NCI-H748 treated with DMSO at 0.1 percent for 48 hours (cell line): ENCODE measurements at regions not wholly inside any gene's neighbourhood (a gene's known extent, or its start where the extent isn't known, plus 50 kb on each side); places are given as distances from the start of the nearest gene placed in this dataset.
"Not testable (repeated sequence)": the region's sequence is repeated elsewhere in the genome, so short reads cannot be mapped to it uniquely, and the experiment has no call there.

Source experiments
- DNase-seq: peaks from one replicate; lab custom pipeline; 2025; lab: John Stamatoyannopoulos, UW

GRCh38 chr1:228669242-228669585 is 66.1 kb upstream of the RHOU start:
- no peak for DNase-seq

DNA sequence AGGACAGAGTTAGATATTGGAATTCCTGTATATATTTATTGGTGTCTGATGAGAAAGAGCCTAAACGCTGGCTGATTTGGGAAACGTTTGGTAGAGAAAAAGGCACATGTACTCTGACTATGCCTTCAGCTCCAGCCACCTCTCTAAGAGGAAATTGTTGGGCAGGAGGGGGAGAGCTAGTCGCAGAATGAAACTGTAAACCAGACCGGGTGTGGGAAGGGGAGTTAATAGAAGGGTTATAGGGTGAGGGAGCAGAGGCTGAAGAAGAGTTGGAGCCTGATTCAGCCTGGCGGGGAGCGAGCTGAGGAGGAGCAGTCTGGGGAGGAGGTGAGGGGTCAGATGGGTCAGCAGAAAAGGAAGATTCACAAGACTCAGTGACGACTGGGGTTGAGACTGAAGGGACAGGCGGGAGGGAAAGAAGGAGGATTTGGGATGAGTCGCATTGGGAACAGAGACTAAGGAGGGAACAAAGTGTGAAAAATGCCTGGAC is 54.2 kb upstream of the RHOU start:
- not testable (repeated sequence) for DNase-seq

DNA sequence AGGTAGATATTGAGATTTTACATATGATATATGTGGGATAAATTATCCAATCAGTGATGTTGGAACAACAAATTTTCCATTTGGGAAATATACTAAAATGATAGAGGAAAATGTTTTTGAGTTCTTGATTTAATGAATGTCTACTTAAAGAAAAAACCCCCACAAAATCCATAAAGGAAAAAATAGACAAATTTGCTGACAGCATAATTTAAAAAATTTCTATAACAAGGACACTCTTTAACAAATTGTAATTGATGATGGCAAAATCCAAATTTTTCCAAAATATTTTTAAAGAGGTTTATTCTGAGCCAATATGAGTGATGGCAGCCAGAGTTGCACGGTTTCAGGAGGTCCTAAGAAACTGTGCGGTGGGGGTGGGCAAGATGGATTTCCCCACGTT is 51.9 kb upstream of the RHOU start:
- no peak for DNase-seq

DNA sequence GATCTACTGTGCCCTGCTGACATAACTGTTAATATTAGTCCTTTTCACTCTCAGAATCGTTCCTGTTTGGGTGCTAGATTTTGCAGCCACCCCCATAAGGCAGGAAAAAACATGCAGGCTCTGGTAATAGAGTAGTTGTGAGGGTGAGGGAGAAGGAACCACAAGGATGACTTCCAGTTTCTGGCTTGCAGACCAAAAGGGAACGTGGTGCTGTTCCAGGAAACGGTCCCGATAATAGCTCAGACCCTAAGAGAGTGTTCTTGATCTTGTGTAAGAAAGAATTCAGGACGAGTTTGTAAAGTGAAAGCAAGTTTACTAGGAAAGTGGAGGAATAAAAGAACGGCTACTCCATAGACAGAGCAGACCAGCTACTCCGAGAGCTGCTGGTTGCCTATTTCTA is 50.7 kb upstream of the RHOU start:
- DNase-seq, result no peak

GRCh38 chr1:228685081-228685660 is 50.1 kb upstream of the RHOU start:
- no peak for DNase-seq
